HG02884 (cell line): ENCODE measurements at regions not wholly inside any gene's neighbourhood (a gene's known extent, or its start where the extent isn't known, plus 50 kb on each side); places are given as distances from the start of the nearest gene placed in this dataset.

Experiments
- ATAC-seq: cut with Tn5 transposase; IDR thresholded peaks from one replicate; pipeline ENCODE4 v1.9.1; 2021; ENCODE audit warnings: mild to moderate bottlenecking, moderate library complexity; ENCODE audit not compliant: unreplicated experiment

DNA sequence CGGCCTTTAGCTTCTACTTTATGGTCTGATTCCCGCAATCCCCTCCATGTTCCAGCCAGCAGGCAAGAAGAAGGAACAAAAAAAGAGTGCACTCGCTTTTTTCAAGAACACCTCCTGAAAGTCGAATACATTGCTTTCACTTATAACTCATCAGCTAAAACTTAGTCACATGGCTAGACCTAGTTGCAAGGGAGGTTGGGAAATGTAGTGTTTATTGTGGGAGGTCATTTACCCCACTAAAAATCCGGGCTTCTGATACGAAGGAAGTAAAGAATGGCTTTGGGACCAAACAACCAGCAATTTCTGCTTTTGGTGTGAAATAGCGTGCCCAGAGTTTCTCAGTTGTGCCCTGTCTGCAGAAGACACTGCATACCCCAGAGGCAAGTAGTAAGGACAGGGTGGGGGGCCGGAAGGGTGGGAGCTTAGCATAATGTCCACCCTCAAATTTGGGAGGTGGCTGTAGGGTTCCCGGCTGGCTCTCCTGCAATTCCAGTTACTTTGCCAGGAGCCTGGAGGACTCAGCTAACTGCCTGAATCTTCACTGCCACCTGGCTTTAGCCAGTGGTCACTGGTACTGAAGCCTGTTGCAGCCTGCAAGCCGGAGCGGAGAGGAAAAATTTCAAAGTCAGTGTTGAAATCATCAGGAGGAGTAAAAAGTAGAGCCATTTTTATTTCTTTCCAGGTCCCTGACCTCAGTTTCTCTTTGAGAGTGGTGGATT is 57.7 kb upstream of the F3 start:
- no peak for ATAC-seq

DNA sequence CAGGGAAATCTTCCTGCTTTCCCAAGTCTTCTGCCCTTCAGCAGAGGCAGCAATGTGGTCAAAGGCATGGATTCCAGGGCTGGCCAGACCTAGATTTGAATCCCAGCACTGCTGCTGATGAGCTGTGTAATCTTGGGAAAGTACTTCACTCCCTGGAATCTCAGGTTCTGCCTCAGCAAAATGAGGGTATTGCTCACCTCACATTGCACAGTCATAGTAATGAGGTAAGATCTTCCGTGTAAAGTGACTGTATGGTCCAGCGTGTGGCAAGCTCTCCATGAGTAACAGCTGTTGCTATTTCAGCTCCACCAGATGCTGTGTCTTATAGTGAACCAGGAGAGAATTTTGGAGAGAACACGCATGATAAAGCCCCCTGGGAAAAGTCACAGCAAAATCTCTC is 56.1 kb upstream of the F3 start:
- ATAC-seq: no peak

DNA sequence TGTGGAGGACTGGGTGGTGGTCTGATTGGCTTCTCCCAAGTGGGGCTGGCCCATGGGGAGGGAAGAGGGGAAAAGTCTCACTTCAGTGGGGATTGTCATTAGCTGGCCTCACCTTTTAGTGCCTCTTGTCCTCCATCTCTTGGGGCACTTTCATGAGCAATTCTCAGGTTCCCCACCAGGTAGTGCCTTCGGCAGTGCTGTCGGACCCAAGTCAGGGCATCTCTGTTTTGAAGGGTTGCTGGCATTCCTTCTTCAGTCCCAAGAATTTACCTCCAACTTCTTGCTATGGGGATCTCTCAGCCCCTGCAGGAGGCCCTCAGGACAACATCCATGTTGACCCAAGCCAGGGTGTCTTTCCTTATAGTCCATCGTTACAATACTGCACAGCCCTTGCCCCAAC is 54.7 kb upstream of the F3 start:
- no peak for ATAC-seq

DNA sequence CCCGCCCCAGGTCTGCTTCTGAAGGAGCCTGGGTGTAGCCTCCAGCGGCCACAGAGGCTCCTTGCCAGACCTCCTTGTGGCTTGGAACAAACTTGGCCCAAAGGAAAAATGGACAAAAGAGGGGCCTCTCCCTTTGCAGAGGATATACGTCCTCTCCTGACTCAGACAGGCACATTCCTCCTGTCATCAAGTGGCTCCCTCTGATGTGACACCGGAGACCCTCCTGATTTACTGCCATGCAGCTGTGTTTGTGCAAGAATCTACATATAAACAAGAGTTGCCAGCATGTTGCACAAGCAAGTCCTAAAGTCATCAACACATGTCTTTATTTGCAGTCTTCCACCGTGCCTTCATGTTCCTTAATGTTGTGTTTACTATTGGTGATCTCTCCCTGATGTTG is 54.1 kb upstream of the F3 start:
- ATAC-seq: no peak

DNA sequence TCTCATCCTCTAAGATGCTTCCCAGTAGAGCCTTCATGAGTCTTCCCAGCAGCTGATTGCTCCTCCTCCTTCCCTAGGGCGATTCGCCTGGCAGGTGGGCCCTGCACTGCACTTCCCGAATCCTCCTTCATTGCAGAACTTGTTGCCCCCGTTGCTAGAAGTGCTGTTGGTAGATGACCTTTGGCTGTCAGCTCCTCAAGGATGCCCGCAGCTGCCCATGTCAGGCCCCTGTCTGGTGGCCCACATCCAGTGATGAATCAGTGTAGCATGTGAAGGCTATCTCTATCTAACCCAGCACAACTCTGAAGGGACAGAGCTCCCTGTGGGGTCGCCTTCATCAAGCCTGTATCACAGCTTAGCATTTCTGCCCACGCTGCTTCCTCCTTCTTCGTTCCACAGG is 52.1 kb upstream of the F3 start:
- ATAC-seq: no peak

DNA sequence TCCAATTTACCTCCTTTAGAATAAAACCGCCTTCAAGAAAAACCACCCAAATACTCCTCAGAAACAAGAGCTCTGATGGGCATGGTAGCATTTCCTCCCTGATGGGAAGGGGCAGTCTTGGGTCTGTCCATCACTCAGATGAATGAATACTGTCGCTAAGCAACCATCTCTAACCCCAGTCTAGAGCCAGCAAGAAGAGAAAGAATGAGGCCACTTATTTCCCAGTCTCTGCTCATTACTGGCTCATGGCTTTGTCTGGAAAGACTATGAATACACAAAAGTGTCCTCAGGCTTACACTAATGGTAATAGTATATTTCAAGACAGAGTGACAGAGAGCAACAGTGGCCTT is 51.0 kb upstream of the F3 start:
- ATAC-seq: no peak

DNA sequence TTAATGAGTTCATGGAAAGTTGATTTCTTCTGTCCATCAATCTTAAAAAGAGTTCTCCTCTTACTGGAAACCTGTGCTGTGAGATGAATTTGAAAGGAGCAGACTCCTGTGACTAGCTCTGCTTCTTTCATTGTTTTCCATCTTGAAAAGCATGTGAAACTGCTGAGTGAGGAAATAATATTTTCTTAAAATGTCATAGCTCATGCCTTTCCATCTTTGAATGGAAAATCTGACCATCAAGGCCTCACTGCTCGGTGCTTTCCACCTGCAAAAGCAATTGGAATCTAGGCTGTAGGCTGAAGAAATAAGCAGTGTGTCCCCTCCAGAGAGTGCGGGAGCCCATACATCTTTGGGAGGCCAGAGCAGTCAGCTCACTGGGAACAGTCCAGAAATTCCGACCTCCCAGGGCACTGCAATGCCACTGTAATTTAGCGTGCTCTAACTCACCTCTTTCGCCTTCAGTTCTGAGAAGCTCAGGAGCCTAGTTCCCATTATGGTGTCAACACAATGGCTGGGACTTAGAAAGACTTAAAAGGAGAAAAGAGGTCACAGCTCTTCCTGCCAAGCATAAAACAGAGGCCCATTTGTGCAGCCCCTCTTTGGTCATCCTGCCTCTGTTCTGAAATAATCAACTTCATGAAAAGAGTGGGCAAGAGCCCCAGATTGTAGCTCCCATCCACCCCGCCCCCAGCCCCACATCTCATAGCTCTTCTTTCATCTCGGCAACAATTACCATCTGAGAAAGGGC is 50.4 kb upstream of the F3 start:
- ATAC-seq: no peak
